Endothelial cell (in vitro differentiated cells): ENCODE measurements at regions not wholly inside any gene's neighbourhood (a gene's known extent, or its start where the extent isn't known, plus 50 kb on each side); places are given as distances from the start of the nearest gene placed in this dataset.

Experiments
- DNase-seq: peaks from one replicate; pipeline ENCODE4 v3.0.0; 2021; ENCODE audit warnings: low spot score
- H3K27ac Mint-ChIP-seq: one replicate; pipeline ENCODE4 v1.8.0; 2021; ENCODE audit warnings: mixed read lengths, inconsistent platforms; ENCODE audit not compliant: unreplicated experiment
- H3K27me3 Mint-ChIP-seq: one replicate; pipeline ENCODE4 v1.8.0; 2021; ENCODE audit warnings: mild to moderate bottlenecking, moderate library complexity, mixed read lengths, inconsistent platforms; ENCODE audit not compliant: unreplicated experiment
- H3K36me3 Mint-ChIP-seq: one replicate; pipeline ENCODE4 v1.8.0; 2021; ENCODE audit warnings: mild to moderate bottlenecking, low read depth, mixed read lengths, inconsistent platforms; ENCODE audit not compliant: unreplicated experiment
- H3K4me1 Mint-ChIP-seq: one replicate; pipeline ENCODE4 v1.8.0; 2021; ENCODE audit warnings: mild to moderate bottlenecking, mixed read lengths, inconsistent platforms; ENCODE audit not compliant: unreplicated experiment
- H3K4me3 Mint-ChIP-seq: one replicate; pipeline ENCODE4 v1.8.0; 2021; ENCODE audit warnings: mild to moderate bottlenecking, mixed read lengths, inconsistent platforms; ENCODE audit not compliant: unreplicated experiment
- H3K9me3 Mint-ChIP-seq: one replicate; pipeline ENCODE4 v1.8.0; 2021; ENCODE audit warnings: mixed read lengths, inconsistent platforms; ENCODE audit not compliant: unreplicated experiment
- CTCF ChIP-seq: fragments of 200-600 bp; sonication (generic); IDR thresholded peaks from one replicate; pipeline ENCODE4 v1.5.0; 2021; ENCODE audit warnings: antibody characterized with exemption; ENCODE audit not compliant: unreplicated experiment

- Mint-ChIP-seq H3K9me3 (no peaks in the 10 kb centered on the region), H3K4me1 (no peaks in the 10 kb centered on the region)
- TF ChIP-seq CTCF, result no peak
These were observed 405.7 kb downstream of the RFPL4B start for GRCh38 chr6:112752791-112753190.

GRCh38 chr6:112760831-112761230 lies 413.7 kb downstream of the RFPL4B start:
- no peak for TF ChIP-seq CTCF
- Mint-ChIP-seq H3K4me3 (no peak overlapping the region), H3K27me3 (no peaks in the 10 kb centered on the region), H3K27ac (no peak overlapping the region), H3K36me3 (no peaks in the 10 kb centered on the region), H3K9me3 (no peaks in the 10 kb centered on the region), H3K4me1 (no peaks in the 10 kb centered on the region)
- DNase-seq, result no peak

More at GRCh38 chr6:112752791-112753190, 405.7 kb downstream of the RFPL4B start:
- Mint-ChIP-seq H3K27me3 (no peaks in the 10 kb centered on the region), H3K4me3 (no peak overlapping the region), H3K27ac (no peak overlapping the region), H3K36me3 (no peaks in the 10 kb centered on the region)
- DNase-seq, result no peak

GRCh38 chr6:112761740-112762139 lies 414.6 kb downstream of the RFPL4B start:
- Mint-ChIP-seq H3K4me1 (no peaks in the 10 kb centered on the region), H3K27ac (no peak overlapping the region), H3K36me3 (no peaks in the 10 kb centered on the region), H3K9me3 (no peaks in the 10 kb centered on the region), H3K27me3 (no peaks in the 10 kb centered on the region), H3K4me3 (no peak overlapping the region)
- no peak for TF ChIP-seq CTCF
- DNase-seq, result no peak

- no peak overlapping the region for H3K27ac Mint-ChIP-seq
- no peak for TF ChIP-seq CTCF
- no peaks in the 10 kb centered on the region for H3K27me3 Mint-ChIP-seq
- no peaks in the 10 kb centered on the region for H3K4me1 Mint-ChIP-seq
- H3K9me3 Mint-ChIP-seq, result no peaks in the 10 kb centered on the region
- H3K36me3 Mint-ChIP-seq, result peaks cover 7% of the 10 kb centered on the region
- H3K4me3 Mint-ChIP-seq, result no peak overlapping the region
- no peak for DNase-seq
These were observed 417.2 kb downstream of the RFPL4B start for GRCh38 chr6:112764377-112764776.

- no peak overlapping the region for H3K27ac Mint-ChIP-seq
These were observed 423.2 kb downstream of the RFPL4B start for GRCh38 chr6:112770308-112770707.

More at GRCh38 chr6:112770308-112770707, 423.2 kb downstream of the RFPL4B start:
- H3K27me3 Mint-ChIP-seq, result no peaks in the 10 kb centered on the region
- no peaks in the 10 kb centered on the region for H3K9me3 Mint-ChIP-seq
- TF ChIP-seq CTCF, result no peak
- peaks cover 7% of the 10 kb centered on the region for H3K36me3 Mint-ChIP-seq
- no peak overlapping the region for H3K4me3 Mint-ChIP-seq
- peaks cover 5% of the 10 kb centered on the region for H3K4me1 Mint-ChIP-seq
- no peak for DNase-seq
